Neural crest cell (in vitro differentiated cells): ENCODE measurements at regions not wholly inside any gene's neighbourhood (a gene's known extent, or its start where the extent isn't known, plus 50 kb on each side); places are given as distances from the start of the nearest gene placed in this dataset.

Experiments
- DNase-seq: peaks from one replicate; pipeline ENCODE4 v3.0.0; 2021; ENCODE audit warnings: low read depth, mixed read lengths, low spot score
- H3K27ac Mint-ChIP-seq: one replicate; pipeline ENCODE4 v1.8.0; 2021; ENCODE audit warnings: mild to moderate bottlenecking, mixed read lengths; ENCODE audit not compliant: unreplicated experiment
- H3K27me3 Mint-ChIP-seq: 2 replicates; pipeline ENCODE4 v1.8.0; 2021; ENCODE audit warnings: low read depth, mild to moderate bottlenecking, mixed read lengths
- H3K36me3 Mint-ChIP-seq: 2 replicates; pipeline ENCODE4 v1.8.0; 2021; ENCODE audit warnings: low read depth, mild to moderate bottlenecking, mixed read lengths
- H3K4me1 Mint-ChIP-seq: 2 replicates; pipeline ENCODE4 v1.8.0; 2021; ENCODE audit warnings: mixed read lengths
- H3K4me3 Mint-ChIP-seq: one replicate; pipeline ENCODE4 v1.8.0; 2021; ENCODE audit warnings: mild to moderate bottlenecking, mixed read lengths
- H3K9me3 Mint-ChIP-seq: 2 replicates; pipeline ENCODE4 v1.8.0; 2021; ENCODE audit warnings: mixed read lengths
- CTCF ChIP-seq: fragments of 200-600 bp; sonication (generic); conservative IDR thresholded peaks from 2 replicates; pipeline ENCODE4 v1.5.0; 2021; ENCODE audit warnings: antibody characterized with exemption, mild to moderate bottlenecking

DNA sequence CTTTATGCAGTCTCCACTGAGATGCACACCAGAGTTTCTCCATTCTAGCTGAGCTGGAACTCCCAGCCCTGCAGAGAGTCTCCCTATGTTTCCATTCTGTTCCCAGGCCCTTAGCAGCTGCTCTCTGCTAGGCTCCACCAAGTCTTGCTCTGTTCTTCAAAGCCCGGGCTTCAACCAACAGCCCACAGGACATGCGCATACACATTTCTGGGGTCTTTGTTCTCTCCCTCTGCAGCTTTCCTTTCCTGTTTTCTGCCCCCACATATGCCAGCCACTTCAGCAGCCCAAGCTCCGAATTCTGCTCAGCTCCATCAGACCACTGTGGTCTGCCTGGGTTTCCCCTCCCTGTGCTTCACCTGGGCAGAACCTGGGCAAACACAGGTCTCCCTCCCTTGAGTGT, 205.9 kb downstream of the CBLN1 start:
- Mint-ChIP-seq H3K36me3 (peaks cover 2% of the 10 kb centered on the region), H3K27me3 (peaks cover 12% of the 10 kb centered on the region), H3K27ac (no peak overlapping the region), H3K4me1 (no peaks in the 10 kb centered on the region), H3K4me3 (no peak overlapping the region), H3K9me3 (peaks cover 7% of the 10 kb centered on the region)
- no peak for DNase-seq
- no peak for TF ChIP-seq CTCF

- no peak for DNase-seq
- Mint-ChIP-seq H3K4me1 (no peaks in the 10 kb centered on the region), H3K4me3 (no peak overlapping the region), H3K36me3 (no peaks in the 10 kb centered on the region), H3K27me3 (peaks cover 18% of the 10 kb centered on the region), H3K9me3 (peaks cover 4% of the 10 kb centered on the region), H3K27ac (no peak overlapping the region)
- TF ChIP-seq CTCF = no peak
Observed at GRCh38 chr16:49068224-49068623, 213.4 kb downstream of the CBLN1 start.

DNA sequence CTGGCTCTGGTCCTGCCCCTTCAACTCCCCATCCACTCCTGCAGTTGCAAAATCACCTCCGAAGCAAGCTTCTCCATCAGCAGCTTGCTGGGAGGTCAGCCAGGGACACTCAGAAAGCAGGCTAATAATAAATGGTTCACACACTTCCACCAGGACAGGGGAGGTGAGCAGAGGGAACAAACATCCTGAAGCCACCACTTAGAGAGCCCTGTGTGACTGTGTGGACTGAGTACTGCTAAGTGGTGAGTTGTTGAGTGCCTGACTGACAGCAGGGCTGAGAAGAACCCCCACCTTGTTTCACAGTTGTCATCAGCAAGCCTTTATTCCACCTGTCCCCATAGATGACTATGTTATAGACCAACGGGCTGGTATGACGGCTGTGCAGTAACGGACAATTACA, 213.9 kb downstream of the CBLN1 start:
- DNase-seq = no peak
- H3K4me1 Mint-ChIP-seq = no peaks in the 10 kb centered on the region
- peaks cover 4% of the 10 kb centered on the region for H3K9me3 Mint-ChIP-seq
- no peak overlapping the region for H3K4me3 Mint-ChIP-seq
- H3K27me3 Mint-ChIP-seq = peaks cover 22% of the 10 kb centered on the region
- TF ChIP-seq CTCF = no peak
- no peak overlapping the region for H3K27ac Mint-ChIP-seq
- H3K36me3 Mint-ChIP-seq = no peaks in the 10 kb centered on the region

GRCh38 chr16:49061137-49061714, 220.4 kb downstream of the CBLN1 start:
- H3K4me1 Mint-ChIP-seq = no peaks in the 10 kb centered on the region
- no peak overlapping the region for H3K4me3 Mint-ChIP-seq
- no peak overlapping the region for H3K27ac Mint-ChIP-seq
- no peak for DNase-seq
- no peak for TF ChIP-seq CTCF
- no peaks in the 10 kb centered on the region for H3K9me3 Mint-ChIP-seq
- H3K36me3 Mint-ChIP-seq = no peaks in the 10 kb centered on the region
- peaks cover 36% of the 10 kb centered on the region for H3K27me3 Mint-ChIP-seq

- TF ChIP-seq CTCF = no peak
- Mint-ChIP-seq H3K27ac (no peak overlapping the region), H3K9me3 (no peaks in the 10 kb centered on the region), H3K36me3 (no peaks in the 10 kb centered on the region), H3K27me3 (peaks cover 37% of the 10 kb centered on the region), H3K4me1 (no peaks in the 10 kb centered on the region), H3K4me3 (no peak overlapping the region)
- DNase-seq = no peak
Observed at GRCh38 chr16:49060728-49061127, 220.9 kb downstream of the CBLN1 start.
